WTC11 (cell line): ENCODE measurements at regions not wholly inside any gene's neighbourhood (a gene's known extent, or its start where the extent isn't known, plus 50 kb on each side); places are given as distances from the start of the nearest gene placed in this dataset.

Experiments used
- ATAC-seq: fragments of 200-7000 bp; cut with Tn5 transposase; 2 replicates; pipeline ENCODE4 v1.10.0; 2021; ENCODE audit warnings: mild to moderate bottlenecking, moderate library complexity
- CTCF ChIA-PET: fragments of 300-600 bp; sonication (Branson Sonifier 250); formaldehyde crosslinking; loops from one replicate; lab custom pipeline; 2021; ENCODE audit warnings: antibody characterized with exemption; lab: Charles Lee
- POLR2A ChIA-PET: fragments of 350-600 bp; sonication (Branson Sonifier 250); formaldehyde crosslinking; loops from one replicate; lab custom pipeline; 2021; ENCODE audit warnings: antibody characterized with exemption; lab: Charles Lee
- DNase-seq: peaks from one replicate; pipeline ENCODE4 v3.0.0; 2021; ENCODE audit warnings: low spot score
- H3K27ac Mint-ChIP-seq: 2 replicates; pipeline ENCODE4 v1.8.0; 2021; ENCODE audit warnings: mixed read lengths
- H3K27me3 Mint-ChIP-seq: 2 replicates; pipeline ENCODE4 v1.8.0; 2021; ENCODE audit warnings: low read depth, mild to moderate bottlenecking, moderate library complexity, mixed read lengths
- H3K36me3 Mint-ChIP-seq: 2 replicates; pipeline ENCODE4 v1.8.0; 2021; ENCODE audit warnings: mixed read lengths
- H3K4me1 Mint-ChIP-seq: 2 replicates; pipeline ENCODE4 v1.8.0; 2022; ENCODE audit warnings: mixed read lengths
- H3K4me3 Mint-ChIP-seq: 2 replicates; pipeline ENCODE4 v1.8.0; 2021; ENCODE audit warnings: mild to moderate bottlenecking, moderate library complexity, mixed read lengths
- H3K9me3 Mint-ChIP-seq: 2 replicates; pipeline ENCODE4 v1.8.0; 2021; ENCODE audit warnings: mixed read lengths
- CBFB ChIP-seq: sonication (generic); formaldehyde crosslinking; IDR thresholded peaks from 2 replicates; pipeline ENCODE4 v1.8.1; 2022; ENCODE audit warnings: mild to moderate bottlenecking, low read depth, missing genetic modification reagents
- FOXP1 ChIP-seq: sonication (generic); formaldehyde crosslinking; IDR thresholded peaks from 2 replicates; pipeline ENCODE4 v1.8.0; 2022; ENCODE audit warnings: missing genetic modification reagents, mild to moderate bottlenecking, moderate library complexity, borderline replicate concordance
- NFATC4 ChIP-seq: fragments of 250-450 bp; sonication (Bioruptor Pico); IDR thresholded peaks from 2 replicates; pipeline ENCODE4 v1.9.0; 2021; ENCODE audit warnings: mild to moderate bottlenecking
- NR3C1 ChIP-seq: sonication (generic); formaldehyde crosslinking; conservative IDR thresholded peaks from 2 replicates; pipeline ENCODE4 v1.8.1; 2023; ENCODE audit warnings: low read depth, mild to moderate bottlenecking, missing genetic modification reagents
- RORB ChIP-seq: fragments of 250-450 bp; sonication (Bioruptor Pico); IDR thresholded peaks from 2 replicates; pipeline ENCODE4 v1.9.0; 2021; ENCODE audit warnings: mild to moderate bottlenecking
- TEAD4 ChIP-seq: sonication (generic); formaldehyde crosslinking; IDR thresholded peaks from 2 replicates; pipeline ENCODE4 v1.8.0; 2022; ENCODE audit warnings: mild to moderate bottlenecking, missing genetic modification reagents
- ZNF138 ChIP-seq: sonication (generic); formaldehyde crosslinking; conservative IDR thresholded peaks from 2 replicates; pipeline ENCODE4 v1.8.1; 2022; ENCODE audit warnings: mild to moderate bottlenecking, moderate library complexity, missing genetic modification reagents
- ZNF232 ChIP-seq: sonication (generic); formaldehyde crosslinking; IDR thresholded peaks from 2 replicates; pipeline ENCODE4 v1.8.0; 2022; ENCODE audit warnings: mild to moderate bottlenecking, missing genetic modification reagents
- ZNF396 ChIP-seq: fragments of 250-450 bp; sonication (Bioruptor Pico); IDR thresholded peaks from 2 replicates; pipeline ENCODE4 v1.8.0; 2021; ENCODE audit warnings: mild to moderate bottlenecking, moderate library complexity, borderline replicate concordance
- ZNF671 ChIP-seq: fragments of 250-450 bp; sonication (Bioruptor Pico); IDR thresholded peaks from 2 replicates; pipeline ENCODE4 v1.8.0; 2021; ENCODE audit warnings: mild to moderate bottlenecking
- TF ChIP-seq, protein P1 (sequence below): sonication (generic); formaldehyde crosslinking; IDR thresholded peaks from 2 replicates; pipeline ENCODE4 v1.8.0; 2022; ENCODE audit warnings: missing genetic modification reagents
- TF ChIP-seq, protein P2 (sequence below): sonication (generic); formaldehyde crosslinking; IDR thresholded peaks from 2 replicates; pipeline ENCODE4 v1.8.1; 2022; ENCODE audit warnings: mild to moderate bottlenecking, missing genetic modification reagents, moderate library complexity, borderline replicate concordance
- TF ChIP-seq, protein P3 (sequence below): sonication (generic); formaldehyde crosslinking; IDR thresholded peaks from 2 replicates; pipeline ENCODE4 v1.8.1; 2022; ENCODE audit warnings: low read depth, missing genetic modification reagents, borderline replicate concordance
- TF ChIP-seq, protein P4 (sequence below): sonication (generic); formaldehyde crosslinking; IDR thresholded peaks from 2 replicates; pipeline ENCODE4 v1.8.0; 2023; ENCODE audit warnings: mild to moderate bottlenecking, missing genetic modification reagents
- TF ChIP-seq, protein P5 (sequence below): fragments of 200-600 bp; IDR thresholded peaks from 2 replicates; pipeline ENCODE4 v1.8.0; 2022; ENCODE audit warnings: antibody characterized with exemption
- TF ChIP-seq, protein P6 (sequence below): sonication (generic); formaldehyde crosslinking; IDR thresholded peaks from 2 replicates; pipeline ENCODE4 v1.8.0; 2022; ENCODE audit warnings: mild to moderate bottlenecking, missing genetic modification reagents

DNA sequence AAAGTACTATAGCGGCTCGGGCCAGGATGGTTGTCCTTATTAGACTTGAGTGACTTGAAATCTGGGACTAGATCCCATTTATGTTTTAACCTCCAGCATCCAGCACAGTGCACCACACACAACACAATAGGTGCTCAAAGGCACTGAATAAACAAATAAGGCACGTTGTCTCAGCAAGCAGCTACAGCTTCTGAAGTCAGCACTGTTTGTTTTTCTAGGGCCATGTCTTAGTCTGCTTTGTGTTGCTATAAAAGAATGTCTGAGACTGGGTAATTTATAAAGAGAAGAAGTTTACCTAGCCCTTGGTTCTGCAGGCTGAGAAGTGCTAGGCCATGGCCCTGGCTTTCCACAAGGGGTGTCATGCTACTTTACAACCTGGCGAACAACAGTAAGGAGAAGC lies 102.1 kb upstream of the LNX1 start:
- DNase-seq (no peak), ATAC-seq (peak; percentile 22; the same call in 1 of the 2 replicates)
- ChIA-PET POLR2A (no interaction called here), CTCF (interaction anchor here (0.7 to 1.8 kb wide), 3 partner anchors 9 to 532 kb away, joined by 3 to 11 read pairs (median 3); no protein-coding TSS in a partner anchor)
- Mint-ChIP-seq H3K27me3 (no peaks in the 10 kb centered on the region; the same call in none of the 2 replicates), H3K4me3 (no peak overlapping the region), H3K36me3 (no peaks in the 10 kb centered on the region), H3K4me1 (peaks cover 6% of the 10 kb centered on the region), H3K27ac (no peak overlapping the region), H3K9me3 (peaks cover 10% of the 10 kb centered on the region)
- TF ChIP-seq, protein P1, sequence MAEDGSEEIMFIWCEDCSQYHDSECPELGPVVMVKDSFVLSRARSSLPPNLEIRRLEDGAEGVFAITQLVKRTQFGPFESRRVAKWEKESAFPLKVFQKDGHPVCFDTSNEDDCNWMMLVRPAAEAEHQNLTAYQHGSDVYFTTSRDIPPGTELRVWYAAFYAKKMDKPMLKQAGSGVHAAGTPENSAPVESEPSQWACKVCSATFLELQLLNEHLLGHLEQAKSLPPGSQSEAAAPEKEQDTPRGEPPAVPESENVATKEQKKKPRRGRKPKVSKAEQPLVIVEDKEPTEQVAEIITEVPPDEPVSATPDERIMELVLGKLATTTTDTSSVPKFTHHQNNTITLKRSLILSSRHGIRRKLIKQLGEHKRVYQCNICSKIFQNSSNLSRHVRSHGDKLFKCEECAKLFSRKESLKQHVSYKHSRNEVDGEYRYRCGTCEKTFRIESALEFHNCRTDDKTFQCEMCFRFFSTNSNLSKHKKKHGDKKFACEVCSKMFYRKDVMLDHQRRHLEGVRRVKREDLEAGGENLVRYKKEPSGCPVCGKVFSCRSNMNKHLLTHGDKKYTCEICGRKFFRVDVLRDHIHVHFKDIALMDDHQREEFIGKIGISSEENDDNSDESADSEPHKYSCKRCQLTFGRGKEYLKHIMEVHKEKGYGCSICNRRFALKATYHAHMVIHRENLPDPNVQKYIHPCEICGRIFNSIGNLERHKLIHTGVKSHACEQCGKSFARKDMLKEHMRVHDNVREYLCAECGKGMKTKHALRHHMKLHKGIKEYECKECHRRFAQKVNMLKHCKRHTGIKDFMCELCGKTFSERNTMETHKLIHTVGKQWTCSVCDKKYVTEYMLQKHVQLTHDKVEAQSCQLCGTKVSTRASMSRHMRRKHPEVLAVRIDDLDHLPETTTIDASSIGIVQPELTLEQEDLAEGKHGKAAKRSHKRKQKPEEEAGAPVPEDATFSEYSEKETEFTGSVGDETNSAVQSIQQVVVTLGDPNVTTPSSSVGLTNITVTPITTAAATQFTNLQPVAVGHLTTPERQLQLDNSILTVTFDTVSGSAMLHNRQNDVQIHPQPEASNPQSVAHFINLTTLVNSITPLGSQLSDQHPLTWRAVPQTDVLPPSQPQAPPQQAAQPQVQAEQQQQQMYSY (CRISPR knock-in tag), result no peak
- TF ChIP-seq, protein P2, sequence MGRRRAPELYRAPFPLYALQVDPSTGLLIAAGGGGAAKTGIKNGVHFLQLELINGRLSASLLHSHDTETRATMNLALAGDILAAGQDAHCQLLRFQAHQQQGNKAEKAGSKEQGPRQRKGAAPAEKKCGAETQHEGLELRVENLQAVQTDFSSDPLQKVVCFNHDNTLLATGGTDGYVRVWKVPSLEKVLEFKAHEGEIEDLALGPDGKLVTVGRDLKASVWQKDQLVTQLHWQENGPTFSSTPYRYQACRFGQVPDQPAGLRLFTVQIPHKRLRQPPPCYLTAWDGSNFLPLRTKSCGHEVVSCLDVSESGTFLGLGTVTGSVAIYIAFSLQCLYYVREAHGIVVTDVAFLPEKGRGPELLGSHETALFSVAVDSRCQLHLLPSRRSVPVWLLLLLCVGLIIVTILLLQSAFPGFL (CRISPR knock-in tag), result no peak
- no peak for TF ChIP-seq ZNF138
- no peak for TF ChIP-seq NR3C1
- TF ChIP-seq, protein P3, sequence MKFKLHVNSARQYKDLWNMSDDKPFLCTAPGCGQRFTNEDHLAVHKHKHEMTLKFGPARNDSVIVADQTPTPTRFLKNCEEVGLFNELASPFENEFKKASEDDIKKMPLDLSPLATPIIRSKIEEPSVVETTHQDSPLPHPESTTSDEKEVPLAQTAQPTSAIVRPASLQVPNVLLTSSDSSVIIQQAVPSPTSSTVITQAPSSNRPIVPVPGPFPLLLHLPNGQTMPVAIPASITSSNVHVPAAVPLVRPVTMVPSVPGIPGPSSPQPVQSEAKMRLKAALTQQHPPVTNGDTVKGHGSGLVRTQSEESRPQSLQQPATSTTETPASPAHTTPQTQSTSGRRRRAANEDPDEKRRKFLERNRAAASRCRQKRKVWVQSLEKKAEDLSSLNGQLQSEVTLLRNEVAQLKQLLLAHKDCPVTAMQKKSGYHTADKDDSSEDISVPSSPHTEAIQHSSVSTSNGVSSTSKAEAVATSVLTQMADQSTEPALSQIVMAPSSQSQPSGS (CRISPR knock-in tag), result no peak
- TF ChIP-seq TEAD4 (CRISPR knock-in tag), result no peak
- no peak for TF ChIP-seq CBFB (CRISPR knock-in tag)
- no peak for TF ChIP-seq FOXP1 (CRISPR knock-in tag)
- TF ChIP-seq RORB, result no peak
- no peak for TF ChIP-seq NFATC4 (CRISPR knock-in tag)
- no peak for TF ChIP-seq ZNF396
- TF ChIP-seq, protein P4, sequence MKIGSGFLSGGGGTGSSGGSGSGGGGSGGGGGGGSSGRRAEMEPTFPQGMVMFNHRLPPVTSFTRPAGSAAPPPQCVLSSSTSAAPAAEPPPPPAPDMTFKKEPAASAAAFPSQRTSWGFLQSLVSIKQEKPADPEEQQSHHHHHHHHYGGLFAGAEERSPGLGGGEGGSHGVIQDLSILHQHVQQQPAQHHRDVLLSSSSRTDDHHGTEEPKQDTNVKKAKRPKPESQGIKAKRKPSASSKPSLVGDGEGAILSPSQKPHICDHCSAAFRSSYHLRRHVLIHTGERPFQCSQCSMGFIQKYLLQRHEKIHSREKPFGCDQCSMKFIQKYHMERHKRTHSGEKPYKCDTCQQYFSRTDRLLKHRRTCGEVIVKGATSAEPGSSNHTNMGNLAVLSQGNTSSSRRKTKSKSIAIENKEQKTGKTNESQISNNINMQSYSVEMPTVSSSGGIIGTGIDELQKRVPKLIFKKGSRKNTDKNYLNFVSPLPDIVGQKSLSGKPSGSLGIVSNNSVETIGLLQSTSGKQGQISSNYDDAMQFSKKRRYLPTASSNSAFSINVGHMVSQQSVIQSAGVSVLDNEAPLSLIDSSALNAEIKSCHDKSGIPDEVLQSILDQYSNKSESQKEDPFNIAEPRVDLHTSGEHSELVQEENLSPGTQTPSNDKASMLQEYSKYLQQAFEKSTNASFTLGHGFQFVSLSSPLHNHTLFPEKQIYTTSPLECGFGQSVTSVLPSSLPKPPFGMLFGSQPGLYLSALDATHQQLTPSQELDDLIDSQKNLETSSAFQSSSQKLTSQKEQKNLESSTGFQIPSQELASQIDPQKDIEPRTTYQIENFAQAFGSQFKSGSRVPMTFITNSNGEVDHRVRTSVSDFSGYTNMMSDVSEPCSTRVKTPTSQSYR (CRISPR knock-in tag), result no peak

DNA sequence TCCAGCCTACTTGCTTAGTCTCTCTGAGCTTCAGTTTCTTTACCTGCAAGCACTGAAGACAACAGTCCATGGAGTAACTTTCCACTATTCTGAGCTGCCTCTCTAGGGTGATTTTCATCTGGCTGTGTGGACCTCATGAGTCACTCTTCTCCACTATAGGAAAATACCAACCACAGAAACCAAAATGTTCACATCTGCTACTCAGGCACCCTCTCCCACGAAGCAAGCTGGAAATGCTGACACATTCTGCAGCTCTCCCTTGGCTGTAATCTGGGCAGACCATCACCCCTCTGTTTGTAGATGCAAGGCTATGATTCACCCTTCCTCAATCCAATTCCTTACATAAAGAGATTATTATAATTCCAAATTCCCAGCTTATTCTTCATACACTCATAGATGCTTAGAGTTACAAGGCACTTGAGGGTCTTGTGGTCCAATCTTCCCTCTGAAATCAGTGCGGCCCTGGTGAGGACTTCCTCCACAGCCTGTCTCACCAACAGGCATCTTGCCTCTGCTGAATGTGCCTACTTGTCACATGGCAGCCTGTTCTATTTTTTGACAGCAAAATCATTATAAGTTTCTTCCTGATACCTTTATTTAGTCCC lies 97.0 kb upstream of the LNX1 start:
- Mint-ChIP-seq H3K36me3 (no peaks in the 10 kb centered on the region), H3K4me3 (no peak overlapping the region), H3K27ac (no peak overlapping the region), H3K4me1 (no peaks in the 10 kb centered on the region), H3K27me3 (no peaks in the 10 kb centered on the region; the same call in none of the 2 replicates), H3K9me3 (peaks cover 10% of the 10 kb centered on the region)
- no peak for ATAC-seq
- ChIA-PET POLR2A (no interaction called here), CTCF (no interaction called here)
- TF ChIP-seq ZNF232 (CRISPR knock-in tag) (no peak), ZNF671 (no peak)
- TF ChIP-seq, protein P5, sequence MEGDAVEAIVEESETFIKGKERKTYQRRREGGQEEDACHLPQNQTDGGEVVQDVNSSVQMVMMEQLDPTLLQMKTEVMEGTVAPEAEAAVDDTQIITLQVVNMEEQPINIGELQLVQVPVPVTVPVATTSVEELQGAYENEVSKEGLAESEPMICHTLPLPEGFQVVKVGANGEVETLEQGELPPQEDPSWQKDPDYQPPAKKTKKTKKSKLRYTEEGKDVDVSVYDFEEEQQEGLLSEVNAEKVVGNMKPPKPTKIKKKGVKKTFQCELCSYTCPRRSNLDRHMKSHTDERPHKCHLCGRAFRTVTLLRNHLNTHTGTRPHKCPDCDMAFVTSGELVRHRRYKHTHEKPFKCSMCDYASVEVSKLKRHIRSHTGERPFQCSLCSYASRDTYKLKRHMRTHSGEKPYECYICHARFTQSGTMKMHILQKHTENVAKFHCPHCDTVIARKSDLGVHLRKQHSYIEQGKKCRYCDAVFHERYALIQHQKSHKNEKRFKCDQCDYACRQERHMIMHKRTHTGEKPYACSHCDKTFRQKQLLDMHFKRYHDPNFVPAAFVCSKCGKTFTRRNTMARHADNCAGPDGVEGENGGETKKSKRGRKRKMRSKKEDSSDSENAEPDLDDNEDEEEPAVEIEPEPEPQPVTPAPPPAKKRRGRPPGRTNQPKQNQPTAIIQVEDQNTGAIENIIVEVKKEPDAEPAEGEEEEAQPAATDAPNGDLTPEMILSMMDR, result no peak
- TF ChIP-seq, protein P6, sequence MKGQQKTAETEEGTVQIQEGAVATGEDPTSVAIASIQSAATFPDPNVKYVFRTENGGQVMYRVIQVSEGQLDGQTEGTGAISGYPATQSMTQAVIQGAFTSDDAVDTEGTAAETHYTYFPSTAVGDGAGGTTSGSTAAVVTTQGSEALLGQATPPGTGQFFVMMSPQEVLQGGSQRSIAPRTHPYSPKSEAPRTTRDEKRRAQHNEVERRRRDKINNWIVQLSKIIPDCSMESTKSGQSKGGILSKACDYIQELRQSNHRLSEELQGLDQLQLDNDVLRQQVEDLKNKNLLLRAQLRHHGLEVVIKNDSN (CRISPR knock-in tag), result no peak
- DNase-seq, result no peak
